ENCODE measurements at regions not wholly inside any gene's neighbourhood (a gene's known extent, or its start where the extent isn't known, plus 50 kb on each side); places are given as distances from the start of the nearest gene placed in this dataset.

- Histone ChIP-seq H3K36me3 (ENCODE audit: insufficient read depth, low read length, poor library complexity, severe bottlenecking) (no peaks in the 10 kb centered on the region), H3K27ac (ENCODE audit: low read depth, low read length, poor library complexity, severe bottlenecking) (no peak overlapping the region), H3K27me3 (replicated peaks; ENCODE audit: insufficient read depth, low read depth, low read length, poor library complexity) (no peaks in the 10 kb centered on the region), H3K4me3 (ENCODE audit: low read depth, low read length, poor library complexity, severe bottlenecking) (no peak overlapping the region), H3K9me3 (ENCODE audit: low read depth, low read length, poor library complexity, severe bottlenecking) (no peaks in the 10 kb centered on the region), H3K4me1 (ENCODE audit: insufficient read depth, low read length, poor library complexity, severe bottlenecking) (peaks cover 12% of the 10 kb centered on the region)
- TF ChIP-seq CTCF (conservative IDR thresholded peaks at IDR 0.05; ENCODE audit: low read depth, low read length) (no peak), EZH2 (IDR thresholded peaks at IDR 0.05; ENCODE audit: borderline replicate concordance, low read depth, low read length, poor library complexity, severe bottlenecking) (no peak)
- DNase-seq (ENCODE audit: low spot score), result no peak
- POLR2A ChIA-PET (ENCODE audit: low non-redundant PET), result no interaction called here
- intact Hi-C loops (cut with micrococcal nuclease; ENCODE audit: unreplicated experiment), result loop anchor here (2.0 to 5.0 kb wide), 6 partner anchors 160 to 820 kb away; no protein-coding TSS in a partner anchor
- CTCF ChIA-PET, result interaction anchor here (0.5 kb wide), 1 partner anchor 621 kb away, joined by 5 read pairs; no protein-coding TSS in a partner anchor
- BruUV-seq (replicated peaks), result no TSS peak
These were observed 623.2 kb downstream of the LMO4 start for GRCh38 chr1:87951852-87952251.

- BruUV-seq (replicated peaks), result no TSS peak
- no peaks in the 10 kb centered on the region for H3K27me3 ChIP-seq (replicated peaks; ENCODE audit: insufficient read depth, low read depth, low read length, poor library complexity)
- ChIA-PET POLR2A (ENCODE audit: low non-redundant PET) (no interaction called here), CTCF (interaction anchor here (0.6 to 1.4 kb wide), 5 partner anchors 10 to 458 kb away, joined by 3 to 11 read pairs (median 4); no protein-coding TSS in a partner anchor)
- no peaks in the 10 kb centered on the region for H3K9me3 ChIP-seq (ENCODE audit: low read depth, low read length, poor library complexity, severe bottlenecking)
- intact Hi-C loops (cut with micrococcal nuclease; ENCODE audit: unreplicated experiment), result loop anchor here (2.0 to 5.0 kb wide), 6 partner anchors 161 to 821 kb away; no protein-coding TSS in a partner anchor
- no peaks in the 10 kb centered on the region for H3K36me3 ChIP-seq (ENCODE audit: insufficient read depth, low read length, poor library complexity, severe bottlenecking)
- TF ChIP-seq CTCF (conservative IDR thresholded peaks at IDR 0.05; ENCODE audit: low read depth, low read length) (no peak), EZH2 (IDR thresholded peaks at IDR 0.05; ENCODE audit: borderline replicate concordance, low read depth, low read length, poor library complexity, severe bottlenecking) (no peak)
- no peak overlapping the region for H3K4me3 ChIP-seq (ENCODE audit: low read depth, low read length, poor library complexity, severe bottlenecking)
- H3K27ac ChIP-seq (ENCODE audit: low read depth, low read length, poor library complexity, severe bottlenecking), result no peak overlapping the region
- no peak for DNase-seq (ENCODE audit: low spot score)
- H3K4me1 ChIP-seq (ENCODE audit: insufficient read depth, low read length, poor library complexity, severe bottlenecking), result peaks cover 12% of the 10 kb centered on the region
These were observed 624.4 kb downstream of the LMO4 start for GRCh38 chr1:87953121-87953520.

GRCh38 chr1:87953732-87954344 is 625.2 kb downstream of the LMO4 start:
- no peak overlapping the region for H3K4me3 ChIP-seq (ENCODE audit: low read depth, low read length, poor library complexity, severe bottlenecking)
- CTCF ChIA-PET, result interaction anchor here (0.5 to 1.4 kb wide), 5 partner anchors 9 to 459 kb away, joined by 3 to 11 read pairs (median 3); no protein-coding TSS in a partner anchor
- no peak overlapping the region for H3K27ac ChIP-seq (ENCODE audit: low read depth, low read length, poor library complexity, severe bottlenecking)
- peak; percentile 89 for DNase-seq (ENCODE audit: low spot score)
- no peak for TF ChIP-seq EZH2 (IDR thresholded peaks at IDR 0.05; ENCODE audit: borderline replicate concordance, low read depth, low read length, poor library complexity, severe bottlenecking)
- TF ChIP-seq CTCF (conservative IDR thresholded peaks at IDR 0.05; ENCODE audit: low read depth, low read length), result peak; percentile 88
- BruUV-seq (replicated peaks), result no TSS peak
- H3K4me1 ChIP-seq (ENCODE audit: insufficient read depth, low read length, poor library complexity, severe bottlenecking), result peaks cover 12% of the 10 kb centered on the region
- no peaks in the 10 kb centered on the region for H3K9me3 ChIP-seq (ENCODE audit: low read depth, low read length, poor library complexity, severe bottlenecking)
- H3K36me3 ChIP-seq (ENCODE audit: insufficient read depth, low read length, poor library complexity, severe bottlenecking), result no peaks in the 10 kb centered on the region
- no peaks in the 10 kb centered on the region for H3K27me3 ChIP-seq (replicated peaks; ENCODE audit: insufficient read depth, low read depth, low read length, poor library complexity)
- intact Hi-C loops (cut with micrococcal nuclease; ENCODE audit: unreplicated experiment), result loop anchor here (2.0 to 5.0 kb wide), 6 partner anchors 162 to 822 kb away; no protein-coding TSS in a partner anchor
- POLR2A ChIA-PET (ENCODE audit: low non-redundant PET), result no interaction called here

All from A673 (cell line).